IMR-90 (cell line): ENCODE measurements at regions not wholly inside any gene's neighbourhood (a gene's known extent, or its start where the extent isn't known, plus 50 kb on each side); places are given as distances from the start of the nearest gene placed in this dataset.
"Not testable (repeated sequence)": the region's sequence is repeated elsewhere in the genome, so short reads cannot be mapped to it uniquely, and the experiment has no call there.

ENCODE experiments used
- ATAC-seq: fragments of 200-7000 bp; cut with Tn5 transposase; 2 replicates; pipeline ENCODE4 v1.9.1; 2020; ENCODE audit warnings: low read depth, mild to moderate bottlenecking, moderate library complexity
- BruUV-seq: library from RNA; stranded (reverse); fragments of 400-500 nt; replicated peaks from 2 replicates; lab custom pipeline; 2021; lab: Mats Ljungman, UMichigan
- CTCF ChIA-PET: fragments of 300-600 bp; formaldehyde crosslinking; extraction: SDS; loops from one replicate; lab custom pipeline; 2021; ENCODE audit warnings: antibody characterized with exemption; lab: Yijun Ruan, JAX
- POLR2A ChIA-PET: fragments of 300-600 bp; sonication (Branson Sonifier 250); formaldehyde crosslinking; loops from one replicate; lab custom pipeline; 2022; ENCODE audit warnings: antibody characterized with exemption; ENCODE audit not compliant: unreplicated experiment; lab: Charles Lee
- DNase-seq: peaks from one replicate; pipeline ENCODE4 v3.0.0; 2013
- H2AFZ ChIP-seq: replicated peaks from 2 replicates; pipeline ENCODE3; 2013; ENCODE audit warnings: low read length, mild to moderate bottlenecking; ENCODE audit not compliant: poor library complexity
- H2AK5ac ChIP-seq: 2 replicates; pipeline ENCODE4 v1.6.1; 2013; ENCODE audit warnings: low read depth, low read length, inconsistent platforms
- H2AK9ac ChIP-seq: replicated peaks from 2 replicates; pipeline ENCODE3; 2013; ENCODE audit warnings: mild to moderate bottlenecking, low read depth, low read length, moderate library complexity; ENCODE audit not compliant: poor library complexity
- H2BK120ac ChIP-seq: 2 replicates; pipeline ENCODE4 v1.6.1; 2013; ENCODE audit warnings: low read depth, low read length, inconsistent platforms
- H2BK15ac ChIP-seq: 3 replicates; pipeline ENCODE4 v1.6.1; 2013; ENCODE audit warnings: low read depth, low read length, inconsistent platforms
- H2BK20ac ChIP-seq: 2 replicates; pipeline ENCODE4 v1.6.1; 2013; ENCODE audit warnings: low read depth, mild to moderate bottlenecking, inconsistent platforms, low read length, moderate library complexity
- H2BK5ac ChIP-seq: 2 replicates; pipeline ENCODE4 v1.6.1; 2013; ENCODE audit warnings: mild to moderate bottlenecking, low read depth, low read length, inconsistent platforms; ENCODE audit not compliant: poor library complexity, severe bottlenecking
- H3K14ac ChIP-seq: replicated peaks from 2 replicates; pipeline ENCODE4 v1.6.1; 2013; ENCODE audit warnings: low read depth, low read length, inconsistent platforms
- H3K18ac ChIP-seq: 2 replicates; pipeline ENCODE4 v1.6.1; 2013; ENCODE audit warnings: low read depth, low read length, control low read depth
- H3K23ac ChIP-seq: 2 replicates; pipeline ENCODE4 v1.6.1; 2013; ENCODE audit warnings: low read depth, low read length, inconsistent platforms
- H3K27ac ChIP-seq: 2 replicates; pipeline ENCODE4 v1.5.1; 2013; ENCODE audit warnings: mild to moderate bottlenecking, control low read depth, low read length; ENCODE audit not compliant: insufficient read depth
- H3K27me3 ChIP-seq: 2 replicates; pipeline ENCODE4 v1.6.1; 2013; ENCODE audit warnings: low read length; ENCODE audit not compliant: control insufficient read depth, insufficient read depth
- H3K36me3 ChIP-seq: 2 replicates; pipeline ENCODE4 v1.6.1; 2013; ENCODE audit warnings: low read length, mixed read lengths; ENCODE audit not compliant: control insufficient read depth, insufficient read depth
- H3K4ac ChIP-seq: 2 replicates; pipeline ENCODE4 v1.6.1; 2013; ENCODE audit warnings: low read depth, low read length, inconsistent platforms
- H3K4me1 ChIP-seq: 2 replicates; pipeline ENCODE4 v1.6.1; 2013; ENCODE audit warnings: low read length, mixed read lengths; ENCODE audit not compliant: control insufficient read depth, insufficient read depth
- H3K4me2 ChIP-seq: 2 replicates; pipeline ENCODE4 v1.6.1; 2013; ENCODE audit warnings: low read depth, mild to moderate bottlenecking, control low read depth, low read length, moderate library complexity
- H3K4me3 ChIP-seq: 2 replicates; pipeline ENCODE4 v1.5.1; 2013; ENCODE audit warnings: low read depth, mild to moderate bottlenecking, control low read depth, low read length, moderate library complexity; ENCODE audit not compliant: insufficient read depth
- H3K56ac ChIP-seq: 2 replicates; pipeline ENCODE4 v1.6.1; 2013; ENCODE audit warnings: low read length, inconsistent platforms; ENCODE audit not compliant: insufficient read depth; ENCODE audit errors: extremely low read depth
- H3K79me1 ChIP-seq, 2 experiments: 2 replicates each; pipeline ENCODE4 v1.6.1; 2013; ENCODE audit warnings: low read length in 2 of 2, inconsistent platforms in 1 of 2, low read depth in 1 of 2
- H3K9ac ChIP-seq: 2 replicates; pipeline ENCODE4 v1.6.1; 2013; ENCODE audit warnings: low read depth, low read length, control low read depth
- H3K9me1 ChIP-seq: 2 replicates; pipeline ENCODE4 v1.6.1; 2013; ENCODE audit warnings: low read length, inconsistent platforms; ENCODE audit not compliant: insufficient read depth
- H3K9me3 ChIP-seq: 2 replicates; pipeline ENCODE4 v1.6.1; 2013; ENCODE audit warnings: low read length; ENCODE audit not compliant: control insufficient read depth, insufficient read depth
- H4K20me1 ChIP-seq: 2 replicates; pipeline ENCODE4 v1.6.1; 2013; ENCODE audit warnings: low read length, inconsistent platforms; ENCODE audit not compliant: insufficient read depth
- H4K5ac ChIP-seq: 2 replicates; pipeline ENCODE4 v1.6.1; 2013; ENCODE audit warnings: mild to moderate bottlenecking, low read depth, low read length, control low read depth
- H4K8ac ChIP-seq, 2 experiments: 2 replicates each; pipeline ENCODE4 v1.6.1; 2013; ENCODE audit warnings: low read depth in 2 of 2, low read length in 2 of 2, control low read depth in 1 of 2, inconsistent platforms in 1 of 2
- H4K91ac ChIP-seq: 2 replicates; pipeline ENCODE4 v1.6.1; 2013; ENCODE audit warnings: low read depth, low read length, inconsistent platforms; ENCODE audit not compliant: insufficient read depth
- MAZ ChIP-seq: IDR thresholded peaks from 2 replicates; pipeline ENCODE4 v1.6.1; 2012; ENCODE audit warnings: low read depth, mild to moderate bottlenecking, low read length, improper control_type of control experiment, moderate library complexity, borderline replicate concordance
- POLR2A ChIP-seq: IDR thresholded peaks from 2 replicates; pipeline ENCODE4 v1.6.1; 2012; ENCODE audit warnings: mild to moderate bottlenecking, low read depth, low read length
- RAD21 ChIP-seq: IDR thresholded peaks from 2 replicates; pipeline ENCODE4 v1.6.1; 2012; ENCODE audit warnings: low read length, improper control_type of control experiment
- WGBS, 2 experiments: methylation state at CpG; one replicate each; pipeline versions ENCODE4 v1.1.5 to v1.1.7; 2013; ENCODE audit warnings: missing lambda C conversion rate in 2 of 2; ENCODE audit not compliant: insufficient read length in 1 of 2; ENCODE audit errors: extremely low coverage in 2 of 2; 5-methylcytosine and 5-hydroxymethylcytosine counted together
- dilution Hi-C: fragments of 300-500 bp; cut with HindIII; formaldehyde crosslinking; loops from one replicate; pipeline ENCODE4 v1.14.3; 2018; ENCODE audit warnings: low sequenced_read_pairs; ENCODE audit not compliant: unreplicated experiment
- in situ Hi-C: fragments of 300-500 bp; cut with MboI; formaldehyde crosslinking; loops from 3 replicates; pipeline ENCODE4 v1.14.3; 2019; ENCODE audit warnings: low sequenced_read_pairs, inconsistent platforms, mixed read lengths
- intact Hi-C: fragments of 100-400 bp; cut with micrococcal nuclease; formaldehyde crosslinking; loops from 2 replicates; pipeline ENCODE4 v1.10.0; 2022
- TF ChIP-seq, protein P1 (sequence below): fragments of 150-350 bp; IDR thresholded peaks from 2 replicates; pipeline ENCODE4 v1.6.1; 2017; ENCODE audit warnings: mild to moderate bottlenecking, antibody characterized with exemption, low read length, low read depth

DNA sequence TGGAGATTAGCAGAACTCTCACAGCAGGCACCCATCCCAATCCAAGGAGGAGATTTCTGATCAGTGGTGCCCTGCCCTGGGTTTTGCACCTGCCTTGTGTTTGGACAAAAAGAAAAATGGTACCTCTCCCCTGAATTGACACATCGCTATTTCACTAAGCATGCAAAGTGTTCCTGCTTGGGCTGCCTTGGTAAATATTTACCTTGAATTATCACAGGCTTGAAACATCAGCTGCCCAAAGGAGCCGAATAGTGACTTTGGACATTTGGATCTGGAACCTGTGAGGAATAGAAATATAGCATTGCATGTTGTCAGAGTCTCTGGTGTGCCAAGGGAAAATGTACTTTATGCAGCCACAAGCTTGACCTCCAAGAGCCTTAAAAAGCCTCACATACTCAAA is 926.4 kb upstream of the FANCL start:
- TF ChIP-seq MAZ (no peak), POLR2A (no peak), RAD21 (no peak)
- TF ChIP-seq, protein P1, sequence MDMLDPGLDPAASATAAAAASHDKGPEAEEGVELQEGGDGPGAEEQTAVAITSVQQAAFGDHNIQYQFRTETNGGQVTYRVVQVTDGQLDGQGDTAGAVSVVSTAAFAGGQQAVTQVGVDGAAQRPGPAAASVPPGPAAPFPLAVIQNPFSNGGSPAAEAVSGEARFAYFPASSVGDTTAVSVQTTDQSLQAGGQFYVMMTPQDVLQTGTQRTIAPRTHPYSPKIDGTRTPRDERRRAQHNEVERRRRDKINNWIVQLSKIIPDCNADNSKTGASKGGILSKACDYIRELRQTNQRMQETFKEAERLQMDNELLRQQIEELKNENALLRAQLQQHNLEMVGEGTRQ: no peak
- ChIA-PET CTCF (no interaction called here), POLR2A (no interaction called here)
- Histone ChIP-seq H4K8ac (no peak overlapping the region), H3K9me1 (no peaks in the 10 kb centered on the region), H3K23ac (no peak overlapping the region), H3K79me1 (no peaks in the 10 kb centered on the region), H3K14ac (no peak overlapping the region), H2BK5ac (no peak overlapping the region), H2AK9ac (no peak overlapping the region), H4K5ac (no peak overlapping the region), H2AK5ac (no peak overlapping the region), H3K4me3 (no peak overlapping the region), H4K91ac (no peak overlapping the region), H2BK15ac (no peak overlapping the region), H3K18ac (no peak overlapping the region), H3K4me1 (no peaks in the 10 kb centered on the region), H3K9ac (no peak overlapping the region), H3K56ac (no peak overlapping the region), H4K20me1 (no peaks in the 10 kb centered on the region), H3K27me3 (no peaks in the 10 kb centered on the region), H3K36me3 (no peaks in the 10 kb centered on the region), H3K9me3 (no peaks in the 10 kb centered on the region), H3K4me2 (no peak overlapping the region), H3K27ac (no peak overlapping the region), H2BK20ac (no peak overlapping the region), H2BK120ac (no peak overlapping the region), H3K4ac (no peak overlapping the region), H2AFZ (no peak overlapping the region)
- no TSS peak for BruUV-seq
- no CpG with 5 or more reads among the region's 2 CpGs for WGBS, 2 experiments
- in situ Hi-C loops: no loop called here
- dilution Hi-C loops: no loop called here
- no peak for DNase-seq
- no peak for ATAC-seq
- intact Hi-C loops: no loop called here

- H4K91ac ChIP-seq, DNase-seq, ATAC-seq, H2AK9ac ChIP-seq, H3K4me2 ChIP-seq, H4K8ac ChIP-seq, H3K4ac ChIP-seq, H3K36me3 ChIP-seq, intact Hi-C loops, H4K20me1 ChIP-seq, H3K9me3 ChIP-seq, H2BK5ac ChIP-seq, dilution Hi-C loops, H4K5ac ChIP-seq, H3K4me3 ChIP-seq, H3K9ac ChIP-seq, BruUV-seq, POLR2A ChIA-PET, H2BK120ac ChIP-seq, H2BK20ac ChIP-seq, H2BK15ac ChIP-seq, CTCF ChIA-PET, H3K79me1 ChIP-seq, H3K27me3 ChIP-seq, H3K18ac ChIP-seq, H3K23ac ChIP-seq, H2AK5ac ChIP-seq, in situ Hi-C loops, H3K14ac ChIP-seq, H3K9me1 ChIP-seq, H3K56ac ChIP-seq, H3K27ac ChIP-seq, H2AFZ ChIP-seq, H3K4me1 ChIP-seq: not testable (repeated sequence)
- WGBS, 2 experiments: 8% methylated on average over 1 of the region's 1 CpG; no CpG with 5 or more reads in 1 of the 2 experiments
These were observed 916.8 kb upstream of the FANCL start for GRCh38 chr2:59157908-59158307.
